HTR-8/SVneo (cell line): ENCODE measurements at regions not wholly inside any gene's neighbourhood (a gene's known extent, or its start where the extent isn't known, plus 50 kb on each side); places are given as distances from the start of the nearest gene placed in this dataset.
A peak's percentile ranks its signal among the peaks of the same experiment; 100 is the strongest.

Experiments used
- DNase-seq: peaks from one replicate; pipeline ENCODE4 v3.0.0; 2011; ENCODE audit warnings: low spot score, mixed read lengths; ENCODE audit not compliant: insufficient read length
- FAIRE-seq: peaks from 2 replicates; lab custom pipeline; 2011; peaks lifted over from hg19 to GRCh38; lab: Jason Lieb, UNC

GRCh38 chr11:119806064-119806915, 77.3 kb upstream of the NECTIN1 start:
- DNase-seq (no peak), FAIRE-seq (no peak)

- FAIRE-seq (no peak), DNase-seq (no peak)
These were observed 76.7 kb upstream of the NECTIN1 start for GRCh38 chr11:119805663-119806062.

- FAIRE-seq = no peak
- DNase-seq = no peak
These were observed 75.7 kb upstream of the NECTIN1 start for GRCh38 chr11:119804698-119805097.

- no peak for DNase-seq
- no peak for FAIRE-seq
These were observed 74.8 kb upstream of the NECTIN1 start for GRCh38 chr11:119803726-119804294.

- no peak for DNase-seq
- no peak for FAIRE-seq
These were observed 74.1 kb upstream of the NECTIN1 start for GRCh38 chr11:119803139-119803538.

- DNase-seq (no peak), FAIRE-seq (no peak)
These were observed 73.7 kb upstream of the NECTIN1 start for GRCh38 chr11:119802670-119803069.

GRCh38 chr11:119800619-119801018, 71.6 kb upstream of the NECTIN1 start:
- no peak for DNase-seq
- no peak for FAIRE-seq

GRCh38 chr11:119800171-119800570, 71.2 kb upstream of the NECTIN1 start:
- FAIRE-seq (no peak), DNase-seq (no peak)

GRCh38 chr11:119798656-119799055, 69.7 kb upstream of the NECTIN1 start:
- FAIRE-seq (no peak), DNase-seq (no peak)

GRCh38 chr11:119797736-119798135, 68.7 kb upstream of the NECTIN1 start:
- no peak for FAIRE-seq
- no peak for DNase-seq

GRCh38 chr11:119797123-119797611, 68.2 kb upstream of the NECTIN1 start:
- FAIRE-seq (no peak), DNase-seq (no peak)

GRCh38 chr11:119796363-119797060, 67.5 kb upstream of the NECTIN1 start:
- DNase-seq = no peak
- no peak for FAIRE-seq

GRCh38 chr11:119795690-119796089, 66.7 kb upstream of the NECTIN1 start:
- DNase-seq (no peak), FAIRE-seq (peak; percentile 58)

- DNase-seq (no peak), FAIRE-seq (no peak)
These were observed 66.2 kb upstream of the NECTIN1 start for GRCh38 chr11:119795231-119795630.

GRCh38 chr11:119794756-119795155, 65.8 kb upstream of the NECTIN1 start:
- DNase-seq (no peak), FAIRE-seq (no peak)

- FAIRE-seq (no peak), DNase-seq (no peak)
These were observed 65.2 kb upstream of the NECTIN1 start for GRCh38 chr11:119794141-119794665.

GRCh38 chr11:119793335-119793984, 64.5 kb upstream of the NECTIN1 start:
- FAIRE-seq = no peak
- DNase-seq = no peak

GRCh38 chr11:119791701-119792151, 62.7 kb upstream of the NECTIN1 start:
- no peak for FAIRE-seq
- DNase-seq = no peak

- DNase-seq = no peak
- FAIRE-seq = no peak
These were observed 62.0 kb upstream of the NECTIN1 start for GRCh38 chr11:119791047-119791446.

GRCh38 chr11:119790476-119790875, 61.5 kb upstream of the NECTIN1 start:
- DNase-seq (no peak), FAIRE-seq (no peak)
